Neural progenitor cell (in vitro differentiated cells): ENCODE measurements at regions not wholly inside any gene's neighbourhood (a gene's known extent, or its start where the extent isn't known, plus 50 kb on each side); places are given as distances from the start of the nearest gene placed in this dataset.

Experiments used
- EZH2 ChIP-seq: fragments of 200-600 bp; sonication (generic); IDR thresholded peaks from 2 replicates; pipeline ENCODE4 v1.6.1; 2017; ENCODE audit warnings: antibody characterized with exemption, mild to moderate bottlenecking, moderate library complexity
- EZH2phosphoT487 ChIP-seq: fragments of 200-600 bp; sonication (generic); IDR thresholded peaks from 2 replicates; pipeline ENCODE4 v1.6.1; 2017; ENCODE audit warnings: antibody characterized with exemption
- TF ChIP-seq, protein P1 (sequence below): fragments of 200-600 bp; sonication (generic); IDR thresholded peaks from 2 replicates; pipeline ENCODE4 v1.5.1; 2017; ENCODE audit warnings: antibody characterized with exemption, mild to moderate bottlenecking

GRCh38 chr11:15810082-15810481, 546.3 kb downstream of the SOX6 start:
- no peak for TF ChIP-seq EZH2
- TF ChIP-seq, protein P1, sequence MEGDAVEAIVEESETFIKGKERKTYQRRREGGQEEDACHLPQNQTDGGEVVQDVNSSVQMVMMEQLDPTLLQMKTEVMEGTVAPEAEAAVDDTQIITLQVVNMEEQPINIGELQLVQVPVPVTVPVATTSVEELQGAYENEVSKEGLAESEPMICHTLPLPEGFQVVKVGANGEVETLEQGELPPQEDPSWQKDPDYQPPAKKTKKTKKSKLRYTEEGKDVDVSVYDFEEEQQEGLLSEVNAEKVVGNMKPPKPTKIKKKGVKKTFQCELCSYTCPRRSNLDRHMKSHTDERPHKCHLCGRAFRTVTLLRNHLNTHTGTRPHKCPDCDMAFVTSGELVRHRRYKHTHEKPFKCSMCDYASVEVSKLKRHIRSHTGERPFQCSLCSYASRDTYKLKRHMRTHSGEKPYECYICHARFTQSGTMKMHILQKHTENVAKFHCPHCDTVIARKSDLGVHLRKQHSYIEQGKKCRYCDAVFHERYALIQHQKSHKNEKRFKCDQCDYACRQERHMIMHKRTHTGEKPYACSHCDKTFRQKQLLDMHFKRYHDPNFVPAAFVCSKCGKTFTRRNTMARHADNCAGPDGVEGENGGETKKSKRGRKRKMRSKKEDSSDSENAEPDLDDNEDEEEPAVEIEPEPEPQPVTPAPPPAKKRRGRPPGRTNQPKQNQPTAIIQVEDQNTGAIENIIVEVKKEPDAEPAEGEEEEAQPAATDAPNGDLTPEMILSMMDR = no peak
- no peak for TF ChIP-seq EZH2phosphoT487
